WTC11 (cell line): ENCODE measurements at regions not wholly inside any gene's neighbourhood (a gene's known extent, or its start where the extent isn't known, plus 50 kb on each side); places are given as distances from the start of the nearest gene placed in this dataset.

Experiments
- ETV6 ChIP-seq: sonication (generic); formaldehyde crosslinking; IDR thresholded peaks from 2 replicates; pipeline ENCODE4 v1.8.1; 2022; ENCODE audit warnings: mild to moderate bottlenecking, missing genetic modification reagents
- FOXK1 ChIP-seq: sonication (generic); formaldehyde crosslinking; IDR thresholded peaks from 2 replicates; pipeline ENCODE4 v1.8.0; 2022; ENCODE audit warnings: mild to moderate bottlenecking, moderate library complexity, missing genetic modification reagents
- FOXP1 ChIP-seq: sonication (generic); formaldehyde crosslinking; IDR thresholded peaks from 2 replicates; pipeline ENCODE4 v1.8.0; 2022; ENCODE audit warnings: missing genetic modification reagents, mild to moderate bottlenecking, moderate library complexity, borderline replicate concordance
- JUN ChIP-seq: sonication (generic); formaldehyde crosslinking; IDR thresholded peaks from 2 replicates; pipeline ENCODE4 v1.8.0; 2023; ENCODE audit warnings: mild to moderate bottlenecking, missing genetic modification reagents
- NFE2L1 ChIP-seq: sonication (generic); formaldehyde crosslinking; IDR thresholded peaks from 2 replicates; pipeline ENCODE4 v1.8.1; 2023; ENCODE audit warnings: missing genetic modification reagents
- TEAD4 ChIP-seq: sonication (generic); formaldehyde crosslinking; IDR thresholded peaks from 2 replicates; pipeline ENCODE4 v1.8.0; 2022; ENCODE audit warnings: mild to moderate bottlenecking, missing genetic modification reagents
- ZNF416 ChIP-seq: fragments of 250-450 bp; sonication (Bioruptor Pico); IDR thresholded peaks from 2 replicates; pipeline ENCODE4 v1.9.0; 2021; ENCODE audit warnings: mild to moderate bottlenecking, inconsistent platforms
- TF ChIP-seq, protein P1 (sequence below): fragments of 200-600 bp; IDR thresholded peaks from 2 replicates; pipeline ENCODE4 v1.8.0; 2022; ENCODE audit warnings: antibody characterized with exemption
- TF ChIP-seq, protein P2 (sequence below): sonication (generic); formaldehyde crosslinking; IDR thresholded peaks from 2 replicates; pipeline ENCODE4 v1.8.1; 2023; ENCODE audit warnings: mild to moderate bottlenecking, missing genetic modification reagents, moderate library complexity
- TF ChIP-seq, protein P3 (sequence below): sonication (generic); formaldehyde crosslinking; IDR thresholded peaks from 2 replicates; pipeline ENCODE4 v1.8.0; 2022; ENCODE audit warnings: mild to moderate bottlenecking, missing genetic modification reagents
- TF ChIP-seq, protein P4 (sequence below): sonication (generic); formaldehyde crosslinking; IDR thresholded peaks from 2 replicates; pipeline ENCODE4 v1.8.0; 2022; ENCODE audit warnings: mild to moderate bottlenecking, missing genetic modification reagents
- TF ChIP-seq, protein P5 (sequence below): sonication (generic); formaldehyde crosslinking; IDR thresholded peaks from 2 replicates; pipeline ENCODE4 v1.8.0; 2023; ENCODE audit warnings: missing genetic modification reagents, mild to moderate bottlenecking, borderline replicate concordance
- TF ChIP-seq, protein P6 (sequence below): sonication (generic); formaldehyde crosslinking; IDR thresholded peaks from 2 replicates; pipeline ENCODE4 v1.8.1; 2022; ENCODE audit warnings: mild to moderate bottlenecking, moderate library complexity, missing genetic modification reagents

DNA sequence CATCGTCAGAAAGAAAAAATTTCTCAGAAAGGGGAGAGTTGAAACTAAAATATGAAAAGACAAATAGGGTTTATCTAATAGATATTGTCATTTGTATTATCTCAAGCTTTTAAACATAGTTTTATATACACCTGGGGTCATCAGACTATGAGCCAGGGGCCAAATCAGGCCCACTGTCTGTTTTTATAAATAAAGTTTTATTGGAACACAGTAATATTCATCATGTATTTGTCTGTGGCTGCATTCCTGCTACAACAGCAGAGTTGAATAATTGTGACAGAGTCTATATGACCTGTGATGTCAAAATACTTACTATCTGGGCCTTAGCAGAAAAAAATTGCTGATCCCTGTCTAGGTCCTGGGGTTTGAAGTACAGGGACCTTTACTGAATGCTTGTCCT, 120.5 kb upstream of the RUNX1 start:
- no peak for TF ChIP-seq TEAD4 (CRISPR knock-in tag)
- TF ChIP-seq, protein P1, sequence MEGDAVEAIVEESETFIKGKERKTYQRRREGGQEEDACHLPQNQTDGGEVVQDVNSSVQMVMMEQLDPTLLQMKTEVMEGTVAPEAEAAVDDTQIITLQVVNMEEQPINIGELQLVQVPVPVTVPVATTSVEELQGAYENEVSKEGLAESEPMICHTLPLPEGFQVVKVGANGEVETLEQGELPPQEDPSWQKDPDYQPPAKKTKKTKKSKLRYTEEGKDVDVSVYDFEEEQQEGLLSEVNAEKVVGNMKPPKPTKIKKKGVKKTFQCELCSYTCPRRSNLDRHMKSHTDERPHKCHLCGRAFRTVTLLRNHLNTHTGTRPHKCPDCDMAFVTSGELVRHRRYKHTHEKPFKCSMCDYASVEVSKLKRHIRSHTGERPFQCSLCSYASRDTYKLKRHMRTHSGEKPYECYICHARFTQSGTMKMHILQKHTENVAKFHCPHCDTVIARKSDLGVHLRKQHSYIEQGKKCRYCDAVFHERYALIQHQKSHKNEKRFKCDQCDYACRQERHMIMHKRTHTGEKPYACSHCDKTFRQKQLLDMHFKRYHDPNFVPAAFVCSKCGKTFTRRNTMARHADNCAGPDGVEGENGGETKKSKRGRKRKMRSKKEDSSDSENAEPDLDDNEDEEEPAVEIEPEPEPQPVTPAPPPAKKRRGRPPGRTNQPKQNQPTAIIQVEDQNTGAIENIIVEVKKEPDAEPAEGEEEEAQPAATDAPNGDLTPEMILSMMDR: no peak
- no peak for TF ChIP-seq ETV6 (CRISPR knock-in tag)
- TF ChIP-seq FOXK1 (CRISPR knock-in tag): no peak
- TF ChIP-seq, protein P2, sequence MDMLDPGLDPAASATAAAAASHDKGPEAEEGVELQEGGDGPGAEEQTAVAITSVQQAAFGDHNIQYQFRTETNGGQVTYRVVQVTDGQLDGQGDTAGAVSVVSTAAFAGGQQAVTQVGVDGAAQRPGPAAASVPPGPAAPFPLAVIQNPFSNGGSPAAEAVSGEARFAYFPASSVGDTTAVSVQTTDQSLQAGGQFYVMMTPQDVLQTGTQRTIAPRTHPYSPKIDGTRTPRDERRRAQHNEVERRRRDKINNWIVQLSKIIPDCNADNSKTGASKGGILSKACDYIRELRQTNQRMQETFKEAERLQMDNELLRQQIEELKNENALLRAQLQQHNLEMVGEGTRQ (CRISPR knock-in tag): no peak
- TF ChIP-seq, protein P3, sequence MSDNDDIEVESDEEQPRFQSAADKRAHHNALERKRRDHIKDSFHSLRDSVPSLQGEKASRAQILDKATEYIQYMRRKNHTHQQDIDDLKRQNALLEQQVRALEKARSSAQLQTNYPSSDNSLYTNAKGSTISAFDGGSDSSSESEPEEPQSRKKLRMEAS (CRISPR knock-in tag): no peak
- TF ChIP-seq NFE2L1: no peak
- TF ChIP-seq, protein P4, sequence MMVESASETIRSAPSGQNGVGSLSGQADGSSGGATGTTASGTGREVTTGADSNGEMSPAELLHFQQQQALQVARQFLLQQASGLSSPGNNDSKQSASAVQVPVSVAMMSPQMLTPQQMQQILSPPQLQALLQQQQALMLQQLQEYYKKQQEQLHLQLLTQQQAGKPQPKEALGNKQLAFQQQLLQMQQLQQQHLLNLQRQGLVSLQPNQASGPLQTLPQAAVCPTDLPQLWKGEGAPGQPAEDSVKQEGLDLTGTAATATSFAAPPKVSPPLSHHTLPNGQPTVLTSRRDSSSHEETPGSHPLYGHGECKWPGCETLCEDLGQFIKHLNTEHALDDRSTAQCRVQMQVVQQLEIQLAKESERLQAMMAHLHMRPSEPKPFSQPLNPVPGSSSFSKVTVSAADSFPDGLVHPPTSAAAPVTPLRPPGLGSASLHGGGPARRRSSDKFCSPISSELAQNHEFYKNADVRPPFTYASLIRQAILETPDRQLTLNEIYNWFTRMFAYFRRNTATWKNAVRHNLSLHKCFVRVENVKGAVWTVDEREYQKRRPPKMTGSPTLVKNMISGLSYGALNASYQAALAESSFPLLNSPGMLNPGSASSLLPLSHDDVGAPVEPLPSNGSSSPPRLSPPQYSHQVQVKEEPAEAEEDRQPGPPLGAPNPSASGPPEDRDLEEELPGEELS (CRISPR knock-in tag): no peak
- TF ChIP-seq, protein P5, sequence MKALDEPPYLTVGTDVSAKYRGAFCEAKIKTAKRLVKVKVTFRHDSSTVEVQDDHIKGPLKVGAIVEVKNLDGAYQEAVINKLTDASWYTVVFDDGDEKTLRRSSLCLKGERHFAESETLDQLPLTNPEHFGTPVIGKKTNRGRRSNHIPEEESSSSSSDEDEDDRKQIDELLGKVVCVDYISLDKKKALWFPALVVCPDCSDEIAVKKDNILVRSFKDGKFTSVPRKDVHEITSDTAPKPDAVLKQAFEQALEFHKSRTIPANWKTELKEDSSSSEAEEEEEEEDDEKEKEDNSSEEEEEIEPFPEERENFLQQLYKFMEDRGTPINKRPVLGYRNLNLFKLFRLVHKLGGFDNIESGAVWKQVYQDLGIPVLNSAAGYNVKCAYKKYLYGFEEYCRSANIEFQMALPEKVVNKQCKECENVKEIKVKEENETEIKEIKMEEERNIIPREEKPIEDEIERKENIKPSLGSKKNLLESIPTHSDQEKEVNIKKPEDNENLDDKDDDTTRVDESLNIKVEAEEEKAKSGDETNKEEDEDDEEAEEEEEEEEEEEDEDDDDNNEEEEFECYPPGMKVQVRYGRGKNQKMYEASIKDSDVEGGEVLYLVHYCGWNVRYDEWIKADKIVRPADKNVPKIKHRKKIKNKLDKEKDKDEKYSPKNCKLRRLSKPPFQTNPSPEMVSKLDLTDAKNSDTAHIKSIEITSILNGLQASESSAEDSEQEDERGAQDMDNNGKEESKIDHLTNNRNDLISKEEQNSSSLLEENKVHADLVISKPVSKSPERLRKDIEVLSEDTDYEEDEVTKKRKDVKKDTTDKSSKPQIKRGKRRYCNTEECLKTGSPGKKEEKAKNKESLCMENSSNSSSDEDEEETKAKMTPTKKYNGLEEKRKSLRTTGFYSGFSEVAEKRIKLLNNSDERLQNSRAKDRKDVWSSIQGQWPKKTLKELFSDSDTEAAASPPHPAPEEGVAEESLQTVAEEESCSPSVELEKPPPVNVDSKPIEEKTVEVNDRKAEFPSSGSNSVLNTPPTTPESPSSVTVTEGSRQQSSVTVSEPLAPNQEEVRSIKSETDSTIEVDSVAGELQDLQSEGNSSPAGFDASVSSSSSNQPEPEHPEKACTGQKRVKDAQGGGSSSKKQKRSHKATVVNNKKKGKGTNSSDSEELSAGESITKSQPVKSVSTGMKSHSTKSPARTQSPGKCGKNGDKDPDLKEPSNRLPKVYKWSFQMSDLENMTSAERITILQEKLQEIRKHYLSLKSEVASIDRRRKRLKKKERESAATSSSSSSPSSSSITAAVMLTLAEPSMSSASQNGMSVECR (CRISPR knock-in tag): no peak
- TF ChIP-seq FOXP1 (CRISPR knock-in tag): no peak
- TF ChIP-seq, protein P6, sequence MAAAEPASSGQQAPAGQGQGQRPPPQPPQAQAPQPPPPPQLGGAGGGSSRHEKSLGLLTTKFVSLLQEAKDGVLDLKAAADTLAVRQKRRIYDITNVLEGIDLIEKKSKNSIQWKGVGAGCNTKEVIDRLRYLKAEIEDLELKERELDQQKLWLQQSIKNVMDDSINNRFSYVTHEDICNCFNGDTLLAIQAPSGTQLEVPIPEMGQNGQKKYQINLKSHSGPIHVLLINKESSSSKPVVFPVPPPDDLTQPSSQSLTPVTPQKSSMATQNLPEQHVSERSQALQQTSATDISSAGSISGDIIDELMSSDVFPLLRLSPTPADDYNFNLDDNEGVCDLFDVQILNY (CRISPR knock-in tag): no peak
- no peak for TF ChIP-seq JUN
- no peak for TF ChIP-seq ZNF416 (CRISPR knock-in tag)
